ENCODE measurements at regions not wholly inside any gene's neighbourhood (a gene's known extent, or its start where the extent isn't known, plus 50 kb on each side); places are given as distances from the start of the nearest gene placed in this dataset.
"Not testable (repeated sequence)": the region's sequence is repeated elsewhere in the genome, so short reads cannot be mapped to it uniquely, and the experiment has no call there.

DNA sequence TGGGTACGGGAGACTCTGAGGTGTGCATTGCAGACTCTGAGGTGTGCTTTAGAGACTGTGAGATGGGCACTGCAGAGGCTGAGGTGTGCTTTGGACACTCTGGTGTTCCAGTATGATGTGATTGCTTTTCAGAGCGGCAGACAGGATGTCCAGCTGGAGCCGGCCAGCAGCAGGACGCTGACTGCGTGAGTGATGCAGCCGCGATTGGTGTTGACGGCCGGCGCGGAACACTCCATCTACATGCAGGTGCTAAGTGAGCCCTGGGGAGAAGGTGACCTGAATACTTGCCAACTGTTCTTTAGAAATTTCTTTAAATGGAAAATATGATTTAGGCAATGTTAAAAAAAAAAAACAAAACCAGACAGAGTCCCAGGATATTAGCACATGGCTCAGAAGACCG lies 103.1 kb upstream of the PPP2R3B start:
- Histone ChIP-seq H3K27me3 (peaks cover 0 to 4% (median 0%) of the 10 kb centered on the region in 7 donors), H3K4me3 (no peak overlapping the region), H3K27ac (no peak overlapping the region), H3K36me3 (no peaks in the 10 kb centered on the region), H3K9me3 (peaks cover 0 to 19% (median 3%) of the 10 kb centered on the region in 11 donors), H3K4me1 (no peaks in the 10 kb centered on the region)
- intact Hi-C loops (cut with DNase I) = no loop called here
- WGBS, 2 donors = 87 to 88% methylated on average over 12 of the region's 12 CpGs
- ATAC-seq = no peak
- no peak for DNase-seq
- TF ChIP-seq, protein P1, sequence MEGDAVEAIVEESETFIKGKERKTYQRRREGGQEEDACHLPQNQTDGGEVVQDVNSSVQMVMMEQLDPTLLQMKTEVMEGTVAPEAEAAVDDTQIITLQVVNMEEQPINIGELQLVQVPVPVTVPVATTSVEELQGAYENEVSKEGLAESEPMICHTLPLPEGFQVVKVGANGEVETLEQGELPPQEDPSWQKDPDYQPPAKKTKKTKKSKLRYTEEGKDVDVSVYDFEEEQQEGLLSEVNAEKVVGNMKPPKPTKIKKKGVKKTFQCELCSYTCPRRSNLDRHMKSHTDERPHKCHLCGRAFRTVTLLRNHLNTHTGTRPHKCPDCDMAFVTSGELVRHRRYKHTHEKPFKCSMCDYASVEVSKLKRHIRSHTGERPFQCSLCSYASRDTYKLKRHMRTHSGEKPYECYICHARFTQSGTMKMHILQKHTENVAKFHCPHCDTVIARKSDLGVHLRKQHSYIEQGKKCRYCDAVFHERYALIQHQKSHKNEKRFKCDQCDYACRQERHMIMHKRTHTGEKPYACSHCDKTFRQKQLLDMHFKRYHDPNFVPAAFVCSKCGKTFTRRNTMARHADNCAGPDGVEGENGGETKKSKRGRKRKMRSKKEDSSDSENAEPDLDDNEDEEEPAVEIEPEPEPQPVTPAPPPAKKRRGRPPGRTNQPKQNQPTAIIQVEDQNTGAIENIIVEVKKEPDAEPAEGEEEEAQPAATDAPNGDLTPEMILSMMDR (IDR thresholded peaks at IDR 0.05) = no peak

DNA sequence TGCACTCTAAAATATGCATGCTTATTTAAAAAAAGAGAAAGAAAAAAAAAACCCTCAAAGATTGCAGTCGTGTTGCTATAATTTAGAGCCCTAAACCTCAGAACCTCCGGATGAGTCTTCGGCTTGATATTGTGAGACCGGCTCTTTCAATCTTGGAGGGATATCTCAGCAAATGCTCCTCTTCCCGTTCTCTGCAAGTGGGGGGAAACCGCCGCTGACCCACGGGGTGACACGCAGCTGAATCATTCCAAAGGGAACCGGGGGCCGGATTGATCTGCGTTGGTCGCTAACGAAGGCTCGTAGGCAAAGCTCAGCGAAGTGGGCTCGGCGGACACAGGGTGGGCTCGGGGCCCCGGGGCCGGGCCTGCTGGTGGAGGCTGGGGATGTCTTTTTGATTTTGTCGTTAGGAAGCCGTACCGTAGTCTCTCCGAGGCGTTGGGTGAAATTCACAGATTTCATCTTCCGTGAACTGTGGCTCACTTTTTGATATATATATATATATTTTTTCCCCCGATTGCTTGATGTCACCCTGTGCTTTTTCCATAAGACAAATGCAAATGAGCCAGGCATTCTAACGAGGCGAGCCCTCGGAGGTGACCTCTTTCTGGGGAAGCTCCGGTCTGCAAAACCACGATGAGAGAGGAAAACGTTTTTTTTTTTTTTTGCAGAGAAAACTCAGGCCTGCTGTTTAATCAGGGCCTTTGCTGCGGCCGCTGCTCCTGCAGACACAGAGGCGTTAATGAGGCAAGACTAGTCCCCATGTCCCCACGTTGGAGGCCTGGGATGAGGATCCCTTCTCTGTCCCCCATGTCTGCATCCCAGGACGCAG lies 110.7 kb upstream of the PPP2R3B start:
- Histone ChIP-seq H3K27me3 (peaks cover 0 to 52% (median 29%) of the 10 kb centered on the region in 7 donors), H3K4me1 (peaks cover 0 to 5% (median 0%) of the 10 kb centered on the region in 9 donors), H3K27ac (no peak overlapping the region), H3K36me3 (no peaks in the 10 kb centered on the region), H3K4me3 (no peak overlapping the region), H3K9me3 (no peaks in the 10 kb centered on the region)
- ATAC-seq (no peak), DNase-seq (no peak)
- intact Hi-C loops (cut with DNase I) = no loop called here
- WGBS, 2 donors = 51 to 55% methylated on average over 39 of the region's 39 CpGs
- TF ChIP-seq, protein P1 (IDR thresholded peaks at IDR 0.05) = no peak

DNA sequence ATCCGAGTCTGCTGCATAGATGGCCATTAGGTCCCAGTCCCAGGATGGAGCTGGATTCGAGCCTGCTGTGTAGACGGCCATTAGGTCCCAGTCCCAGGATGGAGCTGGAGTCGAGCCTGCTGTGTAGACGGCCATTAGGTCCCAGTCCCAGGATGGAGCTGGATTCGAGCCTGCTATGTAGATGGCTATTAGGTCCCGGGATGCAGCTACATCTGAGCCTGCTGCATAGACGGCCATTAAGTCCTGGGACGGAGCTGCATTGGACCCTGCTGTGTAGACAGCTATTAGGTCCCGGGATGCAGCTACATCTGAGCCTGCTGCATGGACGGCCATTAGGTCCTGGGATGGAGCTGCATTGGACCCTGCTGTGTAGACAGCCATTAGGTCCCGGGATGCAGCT lies 112.2 kb upstream of the PPP2R3B start:
- WGBS, 2 donors = 76 to 77% methylated on average over 12 of the region's 12 CpGs
- intact Hi-C loops (cut with DNase I); DNase-seq; H3K4me3 ChIP-seq; H3K4me1 ChIP-seq; H3K36me3 ChIP-seq; ATAC-seq; H3K9me3 ChIP-seq; H3K27ac ChIP-seq: not testable (repeated sequence)
- H3K27me3 ChIP-seq = peaks cover 0 to 58% (median 32%) of the 10 kb centered on the region in 7 donors

DNA sequence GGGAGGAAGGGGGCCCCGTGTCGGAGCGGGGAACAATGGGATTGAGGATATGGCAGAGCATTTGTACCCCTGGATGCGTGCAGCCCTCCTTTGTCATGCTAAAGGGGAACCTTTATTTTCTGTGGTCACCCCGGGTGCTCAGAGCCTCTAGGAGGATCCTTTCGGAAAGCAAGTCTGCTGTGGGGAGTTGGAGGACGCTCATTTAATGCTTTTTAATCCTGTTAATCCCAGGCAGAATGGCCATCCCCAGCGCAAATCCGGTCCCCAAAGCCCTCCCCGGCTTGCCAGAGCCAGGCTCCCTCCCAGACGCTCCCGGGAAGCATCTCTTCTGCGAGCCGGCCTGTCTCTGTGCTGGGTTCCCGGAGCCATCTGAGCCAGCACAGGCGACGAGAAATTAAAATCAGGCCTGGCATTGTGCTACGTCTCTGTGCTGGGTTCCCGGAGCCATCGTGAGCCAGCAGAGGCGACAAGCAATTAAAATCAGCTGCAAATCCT lies 113.2 kb upstream of the PPP2R3B start:
- DNase-seq (no peak), ATAC-seq (no peak)
- Histone ChIP-seq H3K36me3 (no peaks in the 10 kb centered on the region), H3K27ac (no peak overlapping the region), H3K4me1 (peaks cover 0 to 5% (median 0%) of the 10 kb centered on the region in 9 donors), H3K9me3 (no peaks in the 10 kb centered on the region), H3K4me3 (no peak overlapping the region), H3K27me3 (peaks cover 0 to 57% (median 32%) of the 10 kb centered on the region in 7 donors)
- TF ChIP-seq, protein P1 (IDR thresholded peaks at IDR 0.05) = no peak
- WGBS, 2 donors = 4 to 5% methylated on average over 21 of the region's 21 CpGs
- intact Hi-C loops (cut with DNase I) = no loop called here
